Natural killer cell (primary cell): ENCODE measurements at regions not wholly inside any gene's neighbourhood (a gene's known extent, or its start where the extent isn't known, plus 50 kb on each side); places are given as distances from the start of the nearest gene placed in this dataset.

Experiments
- ATAC-seq, 3 donors: fragments of 150-1000 bp in 2 of 3; fragments of 200-7000 bp in 1 of 3; cut with Tn5 transposase; 1 replicate in 1 of 3; 2 replicates in 2 of 3; pipeline ENCODE4 v1.10.0; 2021; ENCODE audit warnings: mild to moderate bottlenecking in 2 of 3, moderate library complexity in 2 of 3
- DNase-seq, 2 donors: peaks; one replicate each; pipeline versions ENCODE4 v3.0.0 to v3.0.0-alpha.2; 2013 to 2021; ENCODE audit warnings: mixed read lengths in 1 of 2
- H3K27ac ChIP-seq: one replicate; pipeline ENCODE4 v1.5.1; 2013; ENCODE audit warnings: mild to moderate bottlenecking, low read length
- H3K27me3 ChIP-seq: one replicate; pipeline ENCODE4 v1.6.1; 2013; ENCODE audit warnings: low read length; ENCODE audit not compliant: control insufficient read depth, insufficient read depth
- H3K36me3 ChIP-seq: one replicate; pipeline ENCODE4 v1.6.1; 2013; ENCODE audit warnings: low read length; ENCODE audit not compliant: control insufficient read depth, insufficient read depth
- H3K4me1 ChIP-seq: one replicate; pipeline ENCODE4 v1.6.1; 2013; ENCODE audit warnings: low read length; ENCODE audit not compliant: control insufficient read depth, insufficient read depth
- H3K4me3 ChIP-seq: one replicate; pipeline ENCODE4 v1.5.1; 2013; ENCODE audit warnings: low read length
- H3K9me3 ChIP-seq: one replicate; pipeline ENCODE4 v1.6.1; 2013; ENCODE audit warnings: low read length; ENCODE audit not compliant: control insufficient read depth, insufficient read depth
- H3K27ac Mint-ChIP-seq, 2 donors: one replicate each; pipeline ENCODE4 v1.8.0; 2022; ENCODE audit warnings: mild to moderate bottlenecking in 2 of 2, mixed read lengths in 2 of 2, moderate library complexity in 1 of 2
- H3K27me3 Mint-ChIP-seq, 2 donors: one replicate each; pipeline ENCODE4 v1.8.0; 2022; ENCODE audit warnings: low read depth in 2 of 2, mixed read lengths in 2 of 2
- H3K36me3 Mint-ChIP-seq: one replicate; pipeline ENCODE4 v1.8.0; 2022; ENCODE audit warnings: mixed read lengths
- H3K4me1 Mint-ChIP-seq, 2 donors: one replicate each; pipeline ENCODE4 v1.8.0; 2022; ENCODE audit warnings: mixed read lengths in 2 of 2
- H3K4me3 Mint-ChIP-seq: one replicate; pipeline ENCODE4 v1.8.0; 2022; ENCODE audit warnings: mild to moderate bottlenecking, moderate library complexity, mixed read lengths
- H3K9me3 Mint-ChIP-seq, 2 donors: one replicate each; pipeline ENCODE4 v1.8.0; 2022; ENCODE audit warnings: mixed read lengths in 2 of 2
- CTCF ChIP-seq: fragments of 200-600 bp; IDR thresholded peaks from one replicate; pipeline ENCODE4 v1.8.0; 2022; ENCODE audit warnings: antibody characterized with exemption
- WGBS: methylation state at CpG from one replicate; pipeline ENCODE4 v1.1.7; 2013; ENCODE audit warnings: missing lambda C conversion rate; ENCODE audit not compliant: insufficient coverage; 5-methylcytosine and 5-hydroxymethylcytosine counted together
- intact Hi-C: fragments of 100-400 bp; cut with micrococcal nuclease; formaldehyde crosslinking; loops from one replicate; pipeline ENCODE4 v1.14.2; 2022

GRCh38 chr4:12943069-12943468 lies 541.1 kb downstream of the RAB28 start:
- TF ChIP-seq CTCF: no peak
- H3K36me3 ChIP-seq: no peaks in the 10 kb centered on the region
- 90% methylated on average over 4 of the region's 4 CpGs for WGBS

GRCh38 chr4:12933760-12934221 lies 550.3 kb downstream of the RAB28 start:
- Mint-ChIP-seq H3K4me1 (no peaks in the 10 kb centered on the region), H3K27me3 (no peaks in the 10 kb centered on the region), H3K36me3 (peaks cover 6% of the 10 kb centered on the region), H3K9me3 (peaks cover 20 to 31% of the 10 kb centered on the region in 2 donors), H3K4me3 (no peak overlapping the region), H3K27ac (no peak overlapping the region)
- DNase-seq (no peak), ATAC-seq (no peak)
- TF ChIP-seq CTCF: no peak
- H3K27ac ChIP-seq: no peak overlapping the region
- no peaks in the 10 kb centered on the region for H3K36me3 ChIP-seq
- no peaks in the 10 kb centered on the region for H3K27me3 ChIP-seq
- H3K9me3 ChIP-seq: peaks cover 4% of the 10 kb centered on the region
- no peaks in the 10 kb centered on the region for H3K4me1 ChIP-seq
- intact Hi-C loops: no loop called here
- no peak overlapping the region for H3K4me3 ChIP-seq

More at GRCh38 chr4:12943069-12943468, 541.1 kb downstream of the RAB28 start:
- Mint-ChIP-seq H3K9me3 (peaks cover 12% of the 10 kb centered on the region in 2 donors), H3K4me3 (no peak overlapping the region), H3K27me3 (no peaks in the 10 kb centered on the region), H3K36me3 (no peaks in the 10 kb centered on the region), H3K27ac (no peak overlapping the region), H3K4me1 (no peaks in the 10 kb centered on the region)
- no peak for ATAC-seq
- DNase-seq: no peak
- H3K9me3 ChIP-seq: peaks cover 2% of the 10 kb centered on the region
- no peak overlapping the region for H3K4me3 ChIP-seq
- no peaks in the 10 kb centered on the region for H3K4me1 ChIP-seq
- intact Hi-C loops: no loop called here
- H3K27me3 ChIP-seq: no peaks in the 10 kb centered on the region
- no peak overlapping the region for H3K27ac ChIP-seq

- Mint-ChIP-seq H3K27ac (no peak overlapping the region), H3K4me3 (no peak overlapping the region), H3K9me3 (peaks cover 21 to 35% of the 10 kb centered on the region in 2 donors), H3K27me3 (no peaks in the 10 kb centered on the region), H3K36me3 (peaks cover 12% of the 10 kb centered on the region), H3K4me1 (no peaks in the 10 kb centered on the region)
- Histone ChIP-seq H3K27me3 (no peaks in the 10 kb centered on the region), H3K27ac (no peak overlapping the region), H3K9me3 (peaks cover 4% of the 10 kb centered on the region), H3K4me3 (no peak overlapping the region), H3K4me1 (no peaks in the 10 kb centered on the region), H3K36me3 (no peaks in the 10 kb centered on the region)
- no peak for TF ChIP-seq CTCF
- DNase-seq (no peak), ATAC-seq (no peak)
- WGBS: 62% methylated on average over 4 of the region's 4 CpGs
- intact Hi-C loops: no loop called here
Observed at GRCh38 chr4:12932203-12932788, 551.8 kb downstream of the RAB28 start.

GRCh38 chr4:12929784-12930183 lies 554.4 kb downstream of the RAB28 start:
- Mint-ChIP-seq H3K9me3 (peaks cover 14 to 26% of the 10 kb centered on the region in 2 donors), H3K4me3 (no peak overlapping the region), H3K27ac (no peak overlapping the region), H3K27me3 (no peaks in the 10 kb centered on the region), H3K36me3 (peaks cover 7% of the 10 kb centered on the region), H3K4me1 (no peaks in the 10 kb centered on the region)
- DNase-seq (no peak), ATAC-seq (no peak)
- Histone ChIP-seq H3K36me3 (no peaks in the 10 kb centered on the region), H3K27ac (no peak overlapping the region), H3K4me3 (no peak overlapping the region), H3K9me3 (no peaks in the 10 kb centered on the region), H3K27me3 (no peaks in the 10 kb centered on the region), H3K4me1 (no peaks in the 10 kb centered on the region)
- WGBS: 85% methylated on average over 1 of the region's 1 CpG
- TF ChIP-seq CTCF: no peak
- intact Hi-C loops: no loop called here
